GM12873 (cell line): ENCODE measurements at regions not wholly inside any gene's neighbourhood (a gene's known extent, or its start where the extent isn't known, plus 50 kb on each side); places are given as distances from the start of the nearest gene placed in this dataset.

Experiments
- CTCF ChIP-seq: IDR thresholded peaks from 2 replicates; pipeline ENCODE4 v1.5.1; 2012; ENCODE audit warnings: low read depth, mild to moderate bottlenecking, moderate library complexity, low read length, control low read depth; ENCODE audit not compliant: insufficient read depth; ENCODE audit errors: missing control alignments

DNA sequence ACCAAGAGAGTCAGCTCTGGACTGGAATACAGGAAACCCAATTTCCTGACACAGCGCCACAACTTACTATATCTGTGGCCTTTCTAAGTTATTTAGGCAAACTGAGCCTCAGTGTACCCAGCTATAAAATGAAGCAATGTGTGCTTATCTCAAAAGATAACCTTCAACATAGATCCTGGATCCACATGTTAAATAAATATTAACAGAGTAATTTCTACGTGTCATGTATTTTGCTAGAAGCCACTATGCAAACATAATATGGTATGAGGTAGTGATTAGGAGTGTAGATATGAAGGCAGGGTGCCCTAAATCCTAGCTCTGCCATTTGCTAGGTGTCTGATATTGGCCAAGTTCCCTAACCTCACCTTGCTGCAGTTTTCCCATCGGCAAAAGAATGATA is 527.0 kb downstream of the RAB28 start:
- no peak for TF ChIP-seq CTCF

DNA sequence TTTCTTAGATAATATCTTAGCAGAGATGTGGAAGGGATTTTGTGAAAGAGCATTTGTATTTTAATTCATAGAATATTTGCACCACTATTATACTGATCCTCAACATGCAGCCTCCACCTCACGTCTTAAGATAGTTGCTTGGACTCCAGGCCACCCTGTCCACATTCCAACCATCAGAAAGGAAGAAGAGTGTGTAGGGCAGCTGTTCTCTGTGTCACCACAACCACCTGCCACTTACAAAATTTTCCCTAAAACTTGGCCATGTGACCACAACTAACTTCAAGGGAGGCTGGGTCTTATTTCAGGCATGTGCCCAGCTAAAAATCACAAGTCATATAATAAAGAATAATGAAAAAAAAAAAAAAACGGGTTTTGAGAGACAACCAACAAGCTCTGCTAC is 528.1 kb downstream of the RAB28 start:
- no peak for TF ChIP-seq CTCF

DNA sequence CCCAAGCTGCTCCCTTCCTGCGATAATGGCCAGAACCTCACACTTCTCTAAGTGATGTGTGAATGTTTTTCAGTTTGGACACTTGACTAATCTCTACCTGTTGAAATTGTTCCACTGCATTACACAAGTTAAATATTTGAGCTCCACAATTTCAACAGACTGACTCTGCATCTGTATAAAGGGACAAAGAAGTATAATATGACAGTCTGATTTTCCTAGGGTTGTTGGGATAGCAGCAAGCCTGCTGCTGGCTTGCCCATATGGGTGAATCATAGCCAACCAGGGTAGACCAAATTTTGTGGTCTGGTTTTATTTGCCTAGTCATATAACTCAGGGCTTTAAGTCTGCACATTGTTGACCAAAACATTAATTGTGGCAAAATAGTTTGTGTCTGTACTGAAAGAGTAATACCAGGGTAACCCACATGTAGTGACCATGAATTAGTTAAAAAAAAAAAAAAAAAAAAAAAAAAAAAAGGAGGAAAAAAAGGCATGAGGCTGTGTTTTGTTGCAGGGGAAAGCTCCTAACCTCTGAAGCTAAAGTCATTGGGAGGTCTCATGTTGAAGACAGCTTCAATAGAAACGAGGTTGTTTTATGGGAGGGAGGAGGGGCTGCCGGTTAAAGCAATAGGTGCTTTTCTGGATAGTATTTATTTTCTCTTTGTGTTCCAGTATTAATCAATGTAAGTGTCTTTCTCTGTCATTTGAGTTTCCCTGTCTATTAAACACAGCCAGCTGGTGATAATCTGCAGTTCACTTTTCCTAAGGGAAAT is 534.2 kb downstream of the RAB28 start:
- no peak for TF ChIP-seq CTCF

DNA sequence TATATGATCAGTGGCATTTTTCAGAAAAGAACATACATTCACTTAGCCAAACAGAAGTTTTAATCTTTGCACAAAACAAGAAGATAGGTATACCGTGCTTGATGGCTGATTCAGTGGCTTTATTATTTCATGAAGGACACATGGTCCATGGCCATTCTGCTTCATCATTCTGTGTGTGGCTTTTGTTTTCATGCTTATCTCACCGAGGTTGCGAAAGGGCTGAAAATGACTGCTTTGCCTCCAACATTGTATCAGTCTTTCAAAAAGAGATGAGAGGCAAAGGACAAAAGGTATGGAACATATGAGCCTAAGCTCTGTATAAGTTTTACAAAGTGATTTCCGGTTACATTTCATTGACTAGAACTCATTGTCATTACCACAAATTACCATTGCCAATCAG is 541.1 kb downstream of the RAB28 start:
- no peak for TF ChIP-seq CTCF

- TF ChIP-seq CTCF: no peak
Measured at GRCh38 chr4:12933760-12934221, 550.3 kb downstream of the RAB28 start.

- TF ChIP-seq CTCF: no peak
Measured at GRCh38 chr4:12932203-12932788, 551.8 kb downstream of the RAB28 start.

- no peak for TF ChIP-seq CTCF
Measured at GRCh38 chr4:12929784-12930183, 554.4 kb downstream of the RAB28 start.
